ENCODE measurements at regions not wholly inside any gene's neighbourhood (a gene's known extent, or its start where the extent isn't known, plus 50 kb on each side); places are given as distances from the start of the nearest gene placed in this dataset.

- H4K20me1 ChIP-seq (ENCODE audit: insufficient read depth, low read length): no peaks in the 10 kb centered on the region
- H3K27me3 ChIP-seq (replicated peaks; ENCODE audit: insufficient read depth, low read length): no peaks in the 10 kb centered on the region
- no peak overlapping the region for H3K27ac ChIP-seq (ENCODE audit: low read length)
- no peak overlapping the region for H2AFZ ChIP-seq (ENCODE audit: low read length)
- no peaks in the 10 kb centered on the region for H3F3A ChIP-seq (ENCODE audit: insufficient read depth, low read length)
- H3K9me2 ChIP-seq (replicated peaks; ENCODE audit: insufficient read depth, low read length): no peaks in the 10 kb centered on the region
- H3K9ac ChIP-seq (ENCODE audit: low read length): no peak overlapping the region
- H3K4me1 ChIP-seq (ENCODE audit: low read length): no peaks in the 10 kb centered on the region
- no peak overlapping the region for H3K4me2 ChIP-seq (ENCODE audit: low read depth, low read length)
- H3K9me3 ChIP-seq (replicated peaks; ENCODE audit: insufficient read depth, low read length): no peaks in the 10 kb centered on the region
- H3K4me3 ChIP-seq (ENCODE audit: low read length): no peak overlapping the region
- TF ChIP-seq CTCF (IDR thresholded peaks at IDR 0.05; ENCODE audit: low read length) (no peak), EZH2phosphoT487 (IDR thresholded peaks at IDR 0.05; ENCODE audit: low read length) (no peak), EZH2 (optimal IDR thresholded peaks at IDR 0.05; ENCODE audit: low read depth, low read length) (no peak)
- H3K79me2 ChIP-seq (ENCODE audit: low read length): no peaks in the 10 kb centered on the region
- no peaks in the 10 kb centered on the region; the same call in 1 of the 2 replicates for H3K36me3 ChIP-seq (replicated peaks; ENCODE audit: insufficient read depth, low read length)
- DNase-seq: no peak
These were observed 347.9 kb upstream of the MEOX2 start for GRCh38 chr7:16034353-16034752.

GRCh38 chr7:16033233-16033632 is 346.8 kb upstream of the MEOX2 start:
- H3K79me2 ChIP-seq (ENCODE audit: low read length): no peaks in the 10 kb centered on the region
- H3K9me3 ChIP-seq (replicated peaks; ENCODE audit: insufficient read depth, low read length): no peaks in the 10 kb centered on the region
- H3K36me3 ChIP-seq (replicated peaks; ENCODE audit: insufficient read depth, low read length): no peaks in the 10 kb centered on the region; the same call in 1 of the 2 replicates
- H3K9ac ChIP-seq (ENCODE audit: low read length): no peak overlapping the region
- H2AFZ ChIP-seq (ENCODE audit: low read length): no peak overlapping the region
- H3K4me1 ChIP-seq (ENCODE audit: low read length): no peaks in the 10 kb centered on the region
- no peak for TF ChIP-seq EZH2 (optimal IDR thresholded peaks at IDR 0.05; ENCODE audit: low read depth, low read length)
- no peak for TF ChIP-seq EZH2phosphoT487 (IDR thresholded peaks at IDR 0.05; ENCODE audit: low read length)
- TF ChIP-seq CTCF (IDR thresholded peaks at IDR 0.05; ENCODE audit: low read length): no peak
- H3F3A ChIP-seq (ENCODE audit: insufficient read depth, low read length): no peaks in the 10 kb centered on the region
- no peaks in the 10 kb centered on the region for H4K20me1 ChIP-seq (ENCODE audit: insufficient read depth, low read length)
- no peaks in the 10 kb centered on the region for H3K9me2 ChIP-seq (replicated peaks; ENCODE audit: insufficient read depth, low read length)
- no peak for DNase-seq
- no peak overlapping the region for H3K27ac ChIP-seq (ENCODE audit: low read length)
- H3K4me3 ChIP-seq (ENCODE audit: low read length): no peak overlapping the region
- H3K27me3 ChIP-seq (replicated peaks; ENCODE audit: insufficient read depth, low read length): no peaks in the 10 kb centered on the region
- H3K4me2 ChIP-seq (ENCODE audit: low read depth, low read length): no peak overlapping the region

- H3K4me2 ChIP-seq (ENCODE audit: low read depth, low read length): no peak overlapping the region
- H2AFZ ChIP-seq (ENCODE audit: low read length): no peak overlapping the region
- no peaks in the 10 kb centered on the region for H3F3A ChIP-seq (ENCODE audit: insufficient read depth, low read length)
- H3K36me3 ChIP-seq (replicated peaks; ENCODE audit: insufficient read depth, low read length): no peaks in the 10 kb centered on the region; the same call in 1 of the 2 replicates
- H3K4me1 ChIP-seq (ENCODE audit: low read length): no peaks in the 10 kb centered on the region
- no peak overlapping the region for H3K27ac ChIP-seq (ENCODE audit: low read length)
- no peaks in the 10 kb centered on the region for H3K79me2 ChIP-seq (ENCODE audit: low read length)
- no peak overlapping the region for H3K9ac ChIP-seq (ENCODE audit: low read length)
- no peak overlapping the region for H3K4me3 ChIP-seq (ENCODE audit: low read length)
- no peaks in the 10 kb centered on the region for H3K9me3 ChIP-seq (replicated peaks; ENCODE audit: insufficient read depth, low read length)
- TF ChIP-seq EZH2phosphoT487 (IDR thresholded peaks at IDR 0.05; ENCODE audit: low read length) (no peak), EZH2 (optimal IDR thresholded peaks at IDR 0.05; ENCODE audit: low read depth, low read length) (no peak), CTCF (IDR thresholded peaks at IDR 0.05; ENCODE audit: low read length) (no peak)
- H3K9me2 ChIP-seq (replicated peaks; ENCODE audit: insufficient read depth, low read length): no peaks in the 10 kb centered on the region
- H3K27me3 ChIP-seq (replicated peaks; ENCODE audit: insufficient read depth, low read length): no peaks in the 10 kb centered on the region
- no peaks in the 10 kb centered on the region for H4K20me1 ChIP-seq (ENCODE audit: insufficient read depth, low read length)
- no peak for DNase-seq
These were observed 342.2 kb upstream of the MEOX2 start for GRCh38 chr7:16028636-16029035.

Data from MM.1S (cell line).